CD4-positive, alpha-beta T cell (primary cell): ENCODE measurements at regions not wholly inside any gene's neighbourhood (a gene's known extent, or its start where the extent isn't known, plus 50 kb on each side); places are given as distances from the start of the nearest gene placed in this dataset.

Source experiments
- ATAC-seq: fragments of 200-7000 bp; cut with Tn5 transposase; one replicate; pipeline ENCODE4 v1.10.0; 2022; ENCODE audit warnings: mild to moderate bottlenecking; ENCODE audit not compliant: poor library complexity
- CTCF ChIA-PET: fragments of 350-600 bp; sonication (Branson Sonifier 250); formaldehyde crosslinking; loops from one replicate; lab custom pipeline; 2021; ENCODE audit warnings: antibody characterized with exemption, inconsistent platforms; lab: Charles Lee
- POLR2A ChIA-PET: fragments of 350-600 bp; sonication (Branson Sonifier 250); formaldehyde crosslinking; loops from one replicate; lab custom pipeline; 2021; ENCODE audit warnings: antibody characterized with exemption, inconsistent platforms; lab: Charles Lee
- DNase-seq, 14 experiments: peaks; one replicate each; pipeline ENCODE4 v3.0.0-alpha.2; 2013 to 2020; ENCODE audit warnings: mixed read lengths in 2 of 14
- H3K27ac ChIP-seq, 2 donors: one replicate each; pipeline versions ENCODE4 v1.5.1 to v1.7.0; 2013; ENCODE audit warnings: low read length in 2 of 2, low read depth in 1 of 2, mild to moderate bottlenecking in 1 of 2
- H3K27me3 ChIP-seq, 2 experiments: 1 replicate in 1 of 2; 2 replicates in 1 of 2; pipeline versions ENCODE4 v1.6.1 to v1.7.0; 2013; ENCODE audit warnings: low read length in 2 of 2, control low read depth in 1 of 2, mild to moderate bottlenecking in 1 of 2, moderate library complexity in 1 of 2; ENCODE audit not compliant: insufficient read depth in 2 of 2, control insufficient read depth in 1 of 2
- H3K36me3 ChIP-seq: one replicate; pipeline ENCODE4 v1.6.1; 2013; ENCODE audit warnings: low read length, control low read depth; ENCODE audit not compliant: insufficient read depth
- H3K4me1 ChIP-seq: one replicate; pipeline ENCODE4 v1.6.1; 2013; ENCODE audit warnings: low read length, control low read depth; ENCODE audit not compliant: insufficient read depth
- H3K4me3 ChIP-seq: one replicate; pipeline ENCODE4 v1.5.1; 2013; ENCODE audit warnings: mild to moderate bottlenecking, low read length, moderate library complexity
- H3K9me3 ChIP-seq, 2 experiments: 1 replicate in 1 of 2; 2 replicates in 1 of 2; pipeline versions ENCODE4 v1.6.1 to v1.7.0; 2013; ENCODE audit warnings: low read length in 2 of 2, mild to moderate bottlenecking in 2 of 2, control low read depth in 1 of 2, moderate library complexity in 1 of 2; ENCODE audit not compliant: control insufficient read depth in 1 of 2, insufficient read depth in 1 of 2
- H3K27ac Mint-ChIP-seq: one replicate; pipeline ENCODE4 v1.8.0; 2020; ENCODE audit warnings: mixed read lengths
- H3K27me3 Mint-ChIP-seq: one replicate; pipeline ENCODE4 v1.8.0; 2021; ENCODE audit warnings: mixed read lengths
- H3K36me3 Mint-ChIP-seq: one replicate; pipeline ENCODE4 v1.8.0; 2021; ENCODE audit warnings: low read depth, mixed read lengths
- H3K4me1 Mint-ChIP-seq: one replicate; pipeline ENCODE4 v1.8.0; 2021; ENCODE audit warnings: low read depth, mixed read lengths
- H3K4me3 Mint-ChIP-seq: one replicate; pipeline ENCODE4 v1.8.0; 2020; ENCODE audit warnings: mild to moderate bottlenecking, mixed read lengths
- H3K9me3 Mint-ChIP-seq: one replicate; pipeline ENCODE4 v1.8.0; 2020; ENCODE audit warnings: mixed read lengths
- intact Hi-C, 2 experiments: fragments of 100-400 bp; cut with DNase I in 1 of 2; cut with micrococcal nuclease in 1 of 2; formaldehyde crosslinking; loops; one replicate each; pipeline versions ENCODE4 v1.15.1 to v1.9.0; 2023 to 2025; cut with DNase I, micrococcal nuclease
- TF ChIP-seq, protein P1 (sequence below): fragments of 200-600 bp; IDR thresholded peaks from one replicate; pipeline ENCODE4 v1.8.0; 2022; ENCODE audit warnings: antibody characterized with exemption, mild to moderate bottlenecking

DNA sequence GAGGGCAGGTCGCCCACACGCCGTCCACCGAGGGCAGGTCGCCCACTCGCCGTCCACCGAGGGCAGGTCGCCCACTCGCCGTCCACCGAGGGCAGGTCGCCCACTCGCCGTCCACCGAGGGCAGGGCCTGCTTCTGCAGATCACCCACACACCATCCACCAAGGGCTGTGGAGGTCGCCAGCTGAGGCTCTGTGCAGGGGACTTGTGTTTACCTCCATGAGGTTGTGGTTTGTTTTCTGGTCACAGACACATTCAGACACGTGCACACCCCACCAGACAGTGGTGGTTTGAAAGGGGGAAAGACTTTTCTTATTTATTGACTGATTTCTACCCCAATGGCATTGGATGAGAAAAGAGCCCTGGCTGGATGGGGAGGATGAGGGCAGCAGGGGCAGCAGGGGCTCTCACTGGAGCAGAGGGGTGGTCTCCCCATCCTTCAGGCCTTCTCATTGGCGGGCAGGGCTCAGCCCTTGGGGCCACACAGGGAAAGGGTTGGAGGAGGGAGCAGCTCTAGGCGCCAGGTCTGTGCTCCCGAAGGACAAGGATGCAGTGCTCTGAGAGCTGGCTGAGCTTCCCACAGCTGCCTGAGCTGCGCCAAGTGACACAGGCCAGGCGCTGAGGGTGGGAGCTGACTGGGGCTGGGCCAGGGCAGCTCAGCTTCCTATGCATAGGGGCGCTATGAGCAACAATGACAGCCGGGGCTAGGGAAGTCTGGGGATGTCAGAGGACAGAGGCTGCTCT is 252.6 kb upstream of the B3GAT1 start:
- H3K9me3 ChIP-seq, result peaks cover 0 to 45% of the 10 kb centered on the region in 2 experiments
- H3K4me3 ChIP-seq, result no peak overlapping the region
- Mint-ChIP-seq H3K36me3 (no peaks in the 10 kb centered on the region), H3K4me1 (no peaks in the 10 kb centered on the region), H3K27me3 (peaks cover 10% of the 10 kb centered on the region), H3K27ac (no peak overlapping the region), H3K4me3 (no peak overlapping the region), H3K9me3 (peaks cover 3% of the 10 kb centered on the region)
- no peaks in the 10 kb centered on the region for H3K4me1 ChIP-seq
- ChIA-PET CTCF (no interaction called here), POLR2A (no interaction called here)
- intact Hi-C loops, result no loop called here
- TF ChIP-seq, protein P1, sequence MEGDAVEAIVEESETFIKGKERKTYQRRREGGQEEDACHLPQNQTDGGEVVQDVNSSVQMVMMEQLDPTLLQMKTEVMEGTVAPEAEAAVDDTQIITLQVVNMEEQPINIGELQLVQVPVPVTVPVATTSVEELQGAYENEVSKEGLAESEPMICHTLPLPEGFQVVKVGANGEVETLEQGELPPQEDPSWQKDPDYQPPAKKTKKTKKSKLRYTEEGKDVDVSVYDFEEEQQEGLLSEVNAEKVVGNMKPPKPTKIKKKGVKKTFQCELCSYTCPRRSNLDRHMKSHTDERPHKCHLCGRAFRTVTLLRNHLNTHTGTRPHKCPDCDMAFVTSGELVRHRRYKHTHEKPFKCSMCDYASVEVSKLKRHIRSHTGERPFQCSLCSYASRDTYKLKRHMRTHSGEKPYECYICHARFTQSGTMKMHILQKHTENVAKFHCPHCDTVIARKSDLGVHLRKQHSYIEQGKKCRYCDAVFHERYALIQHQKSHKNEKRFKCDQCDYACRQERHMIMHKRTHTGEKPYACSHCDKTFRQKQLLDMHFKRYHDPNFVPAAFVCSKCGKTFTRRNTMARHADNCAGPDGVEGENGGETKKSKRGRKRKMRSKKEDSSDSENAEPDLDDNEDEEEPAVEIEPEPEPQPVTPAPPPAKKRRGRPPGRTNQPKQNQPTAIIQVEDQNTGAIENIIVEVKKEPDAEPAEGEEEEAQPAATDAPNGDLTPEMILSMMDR, result no peak
- no peak overlapping the region for H3K27ac ChIP-seq
- ATAC-seq (no peak), DNase-seq (no peak)
- no peaks in the 10 kb centered on the region for H3K36me3 ChIP-seq
- H3K27me3 ChIP-seq, result peaks cover 6% of the 10 kb centered on the region in 2 experiments

DNA sequence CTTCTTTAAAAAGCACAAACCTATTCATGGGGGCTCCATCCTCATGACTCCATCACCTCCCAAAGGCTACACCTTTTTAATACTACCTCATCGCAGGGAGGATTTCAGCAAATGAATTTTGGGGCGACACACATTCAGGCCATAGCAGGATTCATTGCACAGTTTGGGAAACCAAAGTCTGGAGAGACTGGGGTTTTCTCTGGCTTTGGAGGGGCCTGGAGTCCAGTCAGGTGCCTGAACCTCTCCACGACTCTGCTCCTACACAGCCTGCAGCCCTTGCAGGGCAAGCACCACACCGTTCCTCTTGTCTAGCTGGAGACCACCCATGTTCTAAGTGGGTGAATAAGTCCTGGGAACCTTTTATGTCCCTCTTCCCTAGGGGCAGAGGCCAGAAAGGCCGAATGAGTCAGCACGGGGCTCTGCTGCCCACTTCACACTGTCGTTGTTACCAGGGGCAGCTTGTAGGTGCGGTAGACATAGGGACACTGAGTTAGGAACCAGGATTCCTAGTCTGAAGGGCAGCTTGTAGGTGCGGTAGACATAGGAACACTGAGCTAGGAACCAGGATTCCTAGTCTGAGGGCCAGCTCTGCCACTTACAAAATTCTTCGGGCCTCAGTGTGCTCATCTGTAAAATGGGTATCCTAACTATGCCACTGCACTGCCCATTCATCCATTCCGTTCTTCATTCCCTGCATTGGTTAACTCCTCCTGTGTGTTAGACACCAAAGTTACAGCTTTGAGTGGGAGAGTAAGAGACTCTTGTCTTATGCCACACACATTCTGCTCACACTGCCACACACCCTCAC is 251.7 kb upstream of the B3GAT1 start:
- no peaks in the 10 kb centered on the region for H3K4me1 ChIP-seq
- no peak overlapping the region for H3K4me3 Mint-ChIP-seq
- no peak overlapping the region for H3K4me3 ChIP-seq
- H3K36me3 Mint-ChIP-seq, result no peaks in the 10 kb centered on the region
- peaks cover 10% of the 10 kb centered on the region for H3K27me3 Mint-ChIP-seq
- ATAC-seq (no peak), DNase-seq (no peak)
- POLR2A ChIA-PET, result no interaction called here
- no peak overlapping the region for H3K27ac Mint-ChIP-seq
- no peak overlapping the region for H3K27ac ChIP-seq
- intact Hi-C loops, result no loop called here
- peaks cover 0 to 50% of the 10 kb centered on the region in 2 experiments for H3K9me3 ChIP-seq
- H3K9me3 Mint-ChIP-seq, result peaks cover 3% of the 10 kb centered on the region
- H3K27me3 ChIP-seq, result peaks cover 0 to 6% of the 10 kb centered on the region in 2 experiments
- H3K4me1 Mint-ChIP-seq, result no peaks in the 10 kb centered on the region
- TF ChIP-seq, protein P1, result no peak
- H3K36me3 ChIP-seq, result no peaks in the 10 kb centered on the region
- CTCF ChIA-PET, result no interaction called here

DNA sequence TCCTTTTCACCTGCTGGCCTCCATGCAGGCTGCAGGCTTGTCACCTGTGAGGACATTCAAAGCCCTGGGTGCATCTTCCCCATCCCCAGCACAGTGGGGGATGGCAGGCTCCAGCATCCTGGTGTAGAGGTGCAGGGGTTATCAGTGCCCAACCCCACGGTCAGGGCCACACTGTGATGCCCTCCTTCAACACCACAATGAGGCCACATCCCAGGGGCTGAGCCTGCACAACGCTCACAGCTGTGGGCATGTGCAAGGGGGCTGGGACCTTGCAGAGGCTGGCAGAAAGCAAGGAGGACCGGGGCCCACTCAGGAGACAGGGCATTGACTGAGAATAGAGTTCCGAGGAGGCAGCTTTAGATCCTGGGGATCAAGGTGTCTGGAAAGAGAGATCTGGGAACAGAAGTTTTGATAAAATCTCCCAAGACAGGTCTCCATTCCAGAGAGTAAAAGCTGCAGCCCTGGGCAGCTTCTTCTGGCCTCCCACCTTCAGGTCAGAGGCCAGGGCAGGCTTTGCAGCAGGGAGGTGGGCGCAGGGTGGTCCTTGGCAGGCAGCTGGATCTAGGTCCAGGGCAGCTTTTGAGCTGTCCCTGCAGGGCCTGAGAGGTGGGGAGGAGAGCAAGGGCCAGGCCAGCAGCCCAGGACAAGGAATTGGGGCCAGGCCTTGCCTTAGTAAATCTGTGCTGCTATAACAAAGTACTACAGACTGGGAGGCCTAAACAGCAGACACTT is 250.8 kb upstream of the B3GAT1 start:
- Histone ChIP-seq H3K27ac (no peak overlapping the region), H3K4me1 (no peaks in the 10 kb centered on the region), H3K27me3 (peaks cover 0 to 2% of the 10 kb centered on the region in 2 experiments), H3K4me3 (no peak overlapping the region), H3K36me3 (no peaks in the 10 kb centered on the region), H3K9me3 (peaks cover 0 to 51% of the 10 kb centered on the region in 2 experiments)
- H3K36me3 Mint-ChIP-seq, result no peaks in the 10 kb centered on the region
- no peak for DNase-seq
- no peak overlapping the region for H3K4me3 Mint-ChIP-seq
- no peaks in the 10 kb centered on the region for H3K4me1 Mint-ChIP-seq
- H3K27me3 Mint-ChIP-seq, result peaks cover 5% of the 10 kb centered on the region
- ChIA-PET POLR2A (no interaction called here), CTCF (no interaction called here)
- ATAC-seq, result no peak
- H3K9me3 Mint-ChIP-seq, result no peaks in the 10 kb centered on the region
- H3K27ac Mint-ChIP-seq, result no peak overlapping the region
- TF ChIP-seq, protein P1, result no peak
- intact Hi-C loops, result no loop called here
